Effector CD4-positive, alpha-beta T cell (primary cell): ENCODE measurements at regions not wholly inside any gene's neighbourhood (a gene's known extent, or its start where the extent isn't known, plus 50 kb on each side); places are given as distances from the start of the nearest gene placed in this dataset.
"Not testable (repeated sequence)": the region's sequence is repeated elsewhere in the genome, so short reads cannot be mapped to it uniquely, and the experiment has no call there.

Experiments used
- DNase-seq: peaks from one replicate; pipeline ENCODE4 v3.0.0-alpha.2; 2020

DNA sequence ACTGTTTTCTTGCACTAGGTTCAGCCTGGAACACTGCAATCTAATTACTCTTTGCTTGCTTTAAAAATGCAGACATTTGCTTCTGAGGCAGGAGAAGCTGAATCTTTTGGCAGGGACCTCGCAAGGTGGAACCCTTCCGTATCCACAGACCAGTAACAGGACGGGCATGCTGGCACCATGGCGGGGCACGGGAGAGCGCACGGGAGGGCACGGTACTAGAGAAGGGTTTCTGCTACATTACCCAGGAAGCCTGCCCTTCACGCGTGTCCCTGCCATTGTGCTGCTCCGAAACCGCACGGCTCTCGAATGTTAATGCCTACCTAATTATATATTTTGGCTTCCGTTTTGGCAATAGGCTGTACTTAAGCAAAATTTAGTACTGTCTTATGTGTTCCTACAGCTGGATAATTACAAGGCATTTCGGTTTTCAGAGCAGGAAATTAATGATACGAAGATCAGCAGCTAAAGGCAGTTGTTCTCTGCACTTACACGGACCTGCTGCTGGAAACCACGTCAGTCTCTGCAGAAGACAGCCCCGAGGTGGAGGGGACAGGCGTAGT is 430.4 kb downstream of the IRS2 start:
- no peak for DNase-seq

DNA sequence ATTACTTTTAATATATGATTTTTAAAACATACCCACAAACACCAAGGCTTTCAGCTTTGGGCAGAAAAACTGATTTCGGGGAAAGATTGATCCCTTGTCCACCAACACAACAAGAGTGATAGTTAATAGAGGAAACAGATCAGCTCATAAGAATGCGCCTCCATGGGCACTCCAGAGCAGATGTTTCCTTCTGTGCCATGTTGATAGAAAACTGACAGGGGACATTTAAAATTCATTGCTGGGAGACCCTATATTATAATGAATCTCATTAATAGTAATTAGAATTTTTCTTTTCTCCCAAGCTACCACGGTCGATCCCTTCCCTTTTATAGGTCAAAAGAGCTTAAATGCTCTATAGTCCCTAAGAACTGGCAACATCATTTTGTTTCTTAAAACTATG is 431.2 kb downstream of the IRS2 start:
- DNase-seq = no peak

GRCh38 chr13:109351236-109351635 is 435.1 kb downstream of the IRS2 start:
- DNase-seq = no peak

DNA sequence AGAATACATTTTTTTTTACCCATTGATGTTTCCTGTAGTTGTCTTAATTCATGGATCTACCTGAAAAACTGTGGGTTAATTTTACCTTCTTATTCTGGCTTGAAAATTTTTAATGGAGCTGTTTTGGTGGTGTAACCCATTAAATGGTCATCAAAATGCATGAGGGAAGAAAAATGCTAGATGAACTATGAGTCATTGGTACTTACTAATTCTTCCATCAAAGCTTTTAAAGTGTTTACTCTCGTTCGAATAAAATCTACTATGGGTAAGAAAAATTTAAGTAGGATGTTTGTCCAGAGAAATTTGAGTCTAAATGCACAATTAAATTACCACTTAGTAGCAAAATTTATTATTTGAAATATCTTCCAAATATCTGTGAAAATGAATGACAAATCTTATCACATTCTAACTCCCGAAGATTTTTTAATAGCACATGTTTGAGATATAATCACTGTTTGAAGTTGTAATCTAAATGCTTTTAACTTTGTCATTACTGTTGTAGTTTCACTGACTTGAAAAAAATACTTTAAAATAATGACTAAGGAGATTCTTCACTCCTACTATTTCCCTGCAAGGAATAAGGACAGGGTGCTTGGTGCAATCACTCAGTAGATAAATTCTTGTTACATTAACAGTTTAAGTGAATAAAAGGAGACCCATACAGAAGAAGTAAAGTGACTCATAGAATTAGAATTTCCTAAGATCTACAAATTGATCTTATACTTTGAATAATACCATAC is 437.7 kb downstream of the IRS2 start:
- DNase-seq = no peak

DNA sequence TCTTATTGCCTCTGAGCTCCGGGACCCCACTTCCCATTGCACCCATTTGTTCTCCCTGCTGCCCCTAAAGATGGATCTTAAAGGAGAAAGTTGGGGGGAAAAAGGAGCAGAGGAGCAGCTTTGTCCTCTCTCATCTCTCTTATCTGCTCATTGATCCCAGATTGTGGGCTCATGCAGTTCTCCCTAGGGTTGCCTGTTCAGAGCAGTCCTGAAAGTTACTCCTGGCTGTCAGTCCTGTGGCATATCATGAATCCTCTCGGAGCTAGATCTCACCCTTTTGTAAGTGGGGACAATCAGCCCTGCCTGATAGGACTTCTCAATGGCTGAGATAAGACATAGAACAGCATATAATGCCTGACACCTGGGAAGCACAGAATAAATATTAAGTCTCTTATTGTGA is 440.3 kb downstream of the IRS2 start:
- no peak for DNase-seq

GRCh38 chr13:109345433-109345941 is 440.9 kb downstream of the IRS2 start:
- DNase-seq = no peak

DNA sequence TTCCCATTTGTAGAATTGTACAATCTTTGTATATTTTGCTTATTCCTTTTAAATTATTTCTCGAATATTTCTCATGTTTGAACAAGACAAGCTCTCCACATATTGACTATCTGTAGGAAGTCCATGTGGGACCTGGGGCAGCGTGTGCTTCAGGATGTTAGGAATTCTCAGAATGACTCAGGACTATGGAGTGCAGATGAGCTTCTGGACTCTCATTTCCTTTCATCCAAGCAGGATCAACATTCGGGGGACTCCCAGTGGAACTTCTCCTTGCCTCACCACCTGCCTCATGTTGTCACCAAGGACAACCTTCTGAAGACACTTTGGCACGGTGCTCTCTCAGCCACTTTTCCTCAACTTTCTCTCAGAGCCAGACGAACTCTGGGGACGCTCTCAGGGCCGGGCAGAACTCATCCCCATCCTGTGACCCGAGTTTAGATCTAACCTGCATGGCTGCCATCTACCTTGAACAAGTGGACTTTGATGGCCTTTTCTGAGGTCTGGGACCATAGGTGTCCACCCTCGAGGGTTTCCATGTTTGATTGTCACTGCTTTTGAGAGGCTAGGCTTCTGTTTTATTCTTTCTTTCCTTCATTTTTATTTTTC is 441.7 kb downstream of the IRS2 start:
- no peak for DNase-seq

- DNase-seq = no peak
Measured at GRCh38 chr13:109336730-109337129, 449.7 kb downstream of the IRS2 start.

DNA sequence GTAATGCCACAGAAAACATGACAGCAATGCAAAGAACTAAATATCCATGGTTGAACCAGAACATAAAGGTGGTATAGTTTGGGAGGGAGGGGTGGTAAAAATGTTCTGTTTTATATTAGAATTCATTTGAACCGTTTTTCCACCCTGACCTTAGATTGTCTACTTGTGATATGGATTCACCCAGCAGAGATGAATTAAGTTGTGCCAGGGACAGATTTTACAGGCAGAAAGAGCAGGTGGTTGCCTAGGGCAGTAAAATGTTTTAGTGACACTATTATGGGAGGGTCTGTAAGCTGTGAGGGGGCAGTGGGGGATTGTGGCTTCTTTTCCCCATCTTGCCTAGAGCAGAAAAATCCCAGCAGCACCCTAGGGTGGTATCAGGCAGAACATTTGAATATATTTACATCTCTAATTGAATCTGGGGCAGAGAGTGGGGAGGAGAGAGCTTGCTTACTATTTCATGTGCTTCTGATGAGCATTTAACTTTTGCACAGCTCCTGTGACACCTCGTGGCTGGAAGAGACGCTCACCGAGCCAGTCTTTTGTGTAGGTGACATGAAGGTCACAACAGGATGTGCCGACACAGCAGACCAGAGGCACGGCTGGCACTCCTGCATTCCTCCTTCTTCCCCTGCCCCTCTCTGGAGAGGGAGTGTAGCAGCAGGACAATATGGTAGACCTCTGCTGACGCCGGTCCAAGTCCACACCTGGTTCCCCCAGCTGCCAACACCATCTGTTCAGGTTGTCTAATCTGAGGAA is 452.3 kb downstream of the IRS2 start:
- DNase-seq = no peak

DNA sequence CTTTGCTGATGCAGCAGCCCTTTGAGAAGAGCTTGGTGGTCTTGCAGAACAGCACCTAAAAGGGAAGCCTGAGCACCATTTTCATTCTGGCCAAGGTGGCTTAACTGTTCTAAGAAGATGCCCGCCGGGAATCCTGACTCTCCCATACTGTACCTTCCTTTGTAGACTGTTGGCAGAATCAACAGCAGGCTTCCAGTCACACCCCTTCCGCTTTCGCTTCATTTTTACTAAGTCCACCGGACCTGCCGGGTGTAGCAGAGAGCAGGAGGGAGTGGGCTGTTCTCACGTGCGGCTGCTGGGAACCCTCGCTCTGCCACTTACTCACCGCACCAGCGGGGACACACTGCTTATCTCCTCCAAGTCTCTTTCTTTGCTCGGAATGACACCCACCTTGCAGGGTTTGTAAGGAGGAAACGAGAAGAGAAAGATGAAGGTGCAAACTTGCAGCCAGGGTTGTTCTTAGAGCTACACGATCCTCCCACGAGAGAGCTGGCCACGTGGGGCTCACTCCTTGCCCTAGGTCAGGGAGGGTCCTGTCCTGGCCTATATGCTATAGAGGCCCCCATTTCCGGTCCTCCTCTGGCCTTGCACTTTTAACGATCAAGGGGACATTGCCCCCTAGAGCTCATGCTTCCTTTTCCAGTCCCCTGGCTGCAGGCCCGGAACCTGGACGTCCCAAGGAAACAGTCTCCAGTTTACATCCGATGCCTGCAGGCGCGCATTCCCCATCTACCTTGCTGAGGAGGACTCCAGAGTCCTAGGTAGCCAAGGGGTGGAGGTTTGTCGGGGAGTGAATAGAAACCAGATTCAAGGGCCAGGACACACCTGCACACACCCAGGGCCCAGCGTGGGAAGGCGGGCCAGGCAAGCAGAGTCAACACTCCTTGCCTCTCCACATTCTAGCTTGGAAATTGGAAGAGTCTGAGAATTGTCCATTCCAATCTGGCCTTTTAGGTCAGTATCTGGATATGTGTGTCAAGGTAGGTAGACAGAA is 453.6 kb downstream of the IRS2 start:
- no peak for DNase-seq

- no peak for DNase-seq
Measured at GRCh38 chr13:109331898-109332297, 454.5 kb downstream of the IRS2 start.

DNA sequence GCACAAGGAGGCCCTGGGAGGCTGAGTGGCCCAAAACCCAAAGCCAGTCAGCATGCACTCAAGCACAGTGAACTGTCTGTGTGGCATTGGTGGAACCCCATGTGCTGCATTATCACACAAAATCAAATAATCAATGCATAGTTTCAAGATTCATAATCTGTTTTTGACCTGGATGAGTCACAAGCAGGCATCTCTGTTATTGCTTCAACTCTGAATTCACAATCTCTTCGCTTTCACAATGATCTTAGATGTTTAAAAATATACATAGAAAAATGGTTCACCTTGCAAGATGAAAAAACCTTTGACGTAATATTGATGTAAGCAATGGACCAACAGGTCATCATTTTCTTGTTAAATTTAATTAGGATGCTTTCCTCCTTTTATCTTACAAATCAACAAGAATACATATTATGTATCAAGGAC is 455.4 kb downstream of the IRS2 start:
- no peak for DNase-seq

- DNase-seq = no peak
Measured at GRCh38 chr13:109330123-109330522, 456.3 kb downstream of the IRS2 start.

- DNase-seq = no peak
Measured at GRCh38 chr13:109329175-109329574, 457.2 kb downstream of the IRS2 start.

- no peak for DNase-seq
Measured at GRCh38 chr13:109326601-109327000, 459.8 kb downstream of the IRS2 start.

DNA sequence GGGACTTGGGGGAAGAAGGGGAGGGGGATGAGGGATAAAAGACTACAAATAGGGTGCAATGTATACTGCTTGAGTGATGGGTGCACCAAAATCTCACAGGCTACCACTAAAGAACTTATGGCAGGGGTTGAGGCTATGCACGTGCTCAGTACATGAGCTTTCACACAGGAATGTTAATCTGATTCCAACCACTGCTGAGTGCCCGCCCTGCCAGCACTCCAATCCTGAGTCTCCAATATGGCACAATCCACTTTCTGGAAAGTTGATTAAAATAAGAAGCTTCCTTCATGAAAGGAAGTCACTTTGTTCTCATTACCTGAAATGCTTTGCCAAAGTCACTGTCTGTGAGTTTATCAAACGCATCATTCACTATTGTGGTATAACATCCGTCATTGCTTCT is 463.0 kb downstream of the IRS2 start:
- no peak for DNase-seq

DNA sequence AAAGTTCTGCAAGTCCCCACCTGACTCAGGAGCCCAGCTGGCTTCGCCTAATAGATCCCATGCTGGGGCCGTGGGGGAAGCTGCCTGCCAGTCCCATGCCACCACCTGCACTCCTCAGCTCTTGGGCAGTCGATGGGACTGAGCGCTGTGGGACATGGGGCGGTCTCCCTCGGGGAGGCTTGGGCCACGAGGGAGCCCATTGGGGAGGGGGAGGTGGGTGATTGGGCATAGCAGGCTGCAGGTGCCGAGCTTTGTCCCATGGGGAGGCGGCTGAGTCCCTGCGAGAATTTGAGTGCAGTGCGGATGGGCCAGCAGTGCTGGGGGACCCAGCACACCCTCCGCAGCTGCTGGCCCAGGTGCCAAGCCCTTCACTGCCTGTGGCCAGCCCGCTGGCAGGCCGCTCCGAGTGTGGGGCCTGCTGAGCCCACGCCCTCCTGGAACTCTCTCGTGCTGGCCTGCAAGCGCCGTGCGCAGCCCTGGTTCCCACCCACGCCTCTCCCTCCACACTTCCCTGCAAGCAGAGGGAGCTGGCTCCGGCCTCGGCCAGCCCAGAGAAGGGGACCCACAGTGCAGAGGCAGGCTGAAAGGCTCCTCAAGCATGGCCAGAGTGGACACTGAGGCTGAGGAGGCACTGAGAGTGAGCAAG is 467.3 kb downstream of the IRS2 start:
- DNase-seq = no peak

- DNase-seq = no peak
Measured at GRCh38 chr13:109315481-109315880, 470.9 kb downstream of the IRS2 start.

DNA sequence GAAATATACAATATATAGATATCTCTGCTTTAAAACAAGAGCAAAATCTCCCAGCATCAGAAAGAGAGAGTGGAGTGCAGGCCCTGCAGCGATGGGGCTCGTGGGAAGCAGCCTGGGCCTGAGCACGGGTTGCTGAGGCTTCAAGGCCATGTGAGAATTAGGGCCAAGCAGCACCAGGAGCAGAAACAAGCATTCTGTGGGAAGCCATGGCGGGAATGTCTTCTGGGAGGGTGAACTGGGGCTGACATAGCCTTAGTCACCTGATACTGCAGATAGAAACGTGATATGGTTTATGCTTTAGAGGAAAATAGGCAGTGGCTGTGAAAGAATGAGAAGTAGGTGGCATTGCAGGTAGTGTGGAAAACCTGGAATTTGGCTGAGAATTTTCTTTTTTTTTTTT is 472.3 kb downstream of the IRS2 start:
- no peak for DNase-seq

DNA sequence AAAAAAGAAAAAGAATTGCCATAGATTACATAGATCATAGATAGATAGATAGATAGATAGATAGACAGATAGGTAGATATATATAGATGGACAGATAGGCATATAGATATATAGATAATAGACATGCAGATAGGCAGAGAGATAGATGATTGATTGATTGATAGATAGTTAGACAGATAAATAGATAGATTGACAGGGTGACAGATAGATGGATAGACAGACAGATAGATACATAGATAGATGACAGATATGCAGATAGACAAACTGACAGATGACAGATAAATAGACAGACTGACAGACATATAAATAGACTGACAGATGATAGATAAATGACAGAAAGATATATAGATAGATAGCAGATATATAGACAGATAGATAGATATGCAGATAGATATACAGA is 474.0 kb downstream of the IRS2 start:
- DNase-seq = no peak

DNA sequence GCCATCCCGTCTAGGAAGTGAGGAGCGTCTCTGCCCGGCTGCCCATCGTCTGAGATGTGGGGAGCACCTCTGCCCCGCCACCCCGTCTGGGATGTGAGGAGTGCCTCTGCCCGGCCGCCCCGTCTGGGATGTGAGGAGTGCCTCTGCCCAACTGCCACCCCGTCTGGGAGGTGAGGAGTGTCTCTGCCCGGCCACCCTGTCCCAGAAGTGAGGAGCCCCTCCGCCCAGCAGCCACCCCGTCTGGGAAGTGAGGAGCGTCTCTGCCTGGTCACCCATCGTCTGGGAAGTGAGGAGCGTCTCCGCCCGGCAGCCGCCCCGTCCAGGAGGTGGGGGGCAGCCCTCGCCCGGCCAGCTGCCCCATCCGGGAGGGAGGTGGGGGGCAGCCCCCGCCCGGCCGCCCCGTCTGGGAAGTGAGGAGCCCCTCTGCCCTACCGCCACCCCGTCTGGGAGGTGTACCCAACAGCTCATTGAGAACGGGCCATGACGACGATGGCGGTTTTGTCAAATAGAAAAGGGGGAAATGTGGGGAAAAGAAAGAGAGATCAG is 474.9 kb downstream of the IRS2 start:
- not testable (repeated sequence) for DNase-seq
